AG08396 (cell line): ENCODE measurements at regions not wholly inside any gene's neighbourhood (a gene's known extent, or its start where the extent isn't known, plus 50 kb on each side); places are given as distances from the start of the nearest gene placed in this dataset.

Source experiments
- DNase-seq: peaks from one replicate; pipeline ENCODE4 v3.0.0; 2012; ENCODE audit warnings: low spot score, mixed read lengths

DNA sequence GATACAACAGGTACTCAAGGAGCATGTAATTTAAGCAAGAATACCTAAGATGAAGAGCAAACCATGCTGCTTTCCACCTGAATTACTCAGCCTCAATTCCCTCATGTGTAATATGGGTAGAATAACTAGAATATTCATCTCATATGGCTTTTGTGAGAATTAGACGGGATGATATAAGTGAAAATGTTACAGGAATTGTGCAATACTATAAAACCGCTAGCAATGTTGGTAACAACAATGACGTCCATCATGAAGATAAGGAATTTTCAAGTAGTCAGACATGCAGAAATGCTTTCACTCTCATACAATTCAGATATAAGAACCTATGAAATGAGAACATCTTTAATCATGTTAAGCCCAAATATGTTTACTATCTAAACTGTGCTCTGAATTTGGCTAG, 2106.6 kb upstream of the CELF4 start:
- no peak for DNase-seq

DNA sequence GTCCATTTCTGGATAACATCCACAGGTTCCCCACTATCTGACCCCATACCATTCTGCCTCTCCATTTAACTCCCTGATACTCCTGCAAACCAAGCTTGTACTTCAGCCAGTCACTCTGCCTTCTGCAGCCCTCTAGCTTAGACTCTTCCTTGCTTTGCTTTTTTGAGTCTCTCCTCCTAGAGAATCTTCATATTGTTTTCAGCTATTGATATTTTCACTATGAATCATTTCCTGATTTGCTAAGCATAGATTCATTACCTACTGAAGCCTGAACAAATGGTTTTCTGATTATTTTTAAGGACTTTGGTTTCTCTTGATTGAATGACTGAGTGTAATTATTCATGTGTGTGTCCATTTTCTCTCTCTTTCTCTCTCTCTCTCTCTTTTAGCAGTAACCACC, 2102.3 kb upstream of the CELF4 start:
- no peak for DNase-seq

DNA sequence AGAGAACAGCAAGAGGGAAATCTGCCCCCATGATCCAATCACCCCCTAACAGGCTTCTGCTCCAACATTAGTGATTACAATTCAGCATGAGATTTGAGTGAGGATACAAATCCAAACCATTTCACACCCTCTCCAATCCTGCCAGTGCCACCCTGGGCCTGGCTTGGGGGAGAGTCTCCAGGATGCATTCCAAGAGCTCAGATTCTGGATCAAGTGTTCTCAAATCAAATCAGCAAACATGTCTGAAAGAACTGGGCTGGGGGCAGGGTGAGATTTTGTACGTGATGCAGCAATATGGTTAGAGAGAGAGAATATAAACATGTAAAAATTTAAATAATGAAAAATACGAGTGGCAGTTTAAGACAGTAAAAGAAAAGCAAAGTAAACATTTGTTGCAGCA, 2100.9 kb upstream of the CELF4 start:
- DNase-seq, result no peak

DNA sequence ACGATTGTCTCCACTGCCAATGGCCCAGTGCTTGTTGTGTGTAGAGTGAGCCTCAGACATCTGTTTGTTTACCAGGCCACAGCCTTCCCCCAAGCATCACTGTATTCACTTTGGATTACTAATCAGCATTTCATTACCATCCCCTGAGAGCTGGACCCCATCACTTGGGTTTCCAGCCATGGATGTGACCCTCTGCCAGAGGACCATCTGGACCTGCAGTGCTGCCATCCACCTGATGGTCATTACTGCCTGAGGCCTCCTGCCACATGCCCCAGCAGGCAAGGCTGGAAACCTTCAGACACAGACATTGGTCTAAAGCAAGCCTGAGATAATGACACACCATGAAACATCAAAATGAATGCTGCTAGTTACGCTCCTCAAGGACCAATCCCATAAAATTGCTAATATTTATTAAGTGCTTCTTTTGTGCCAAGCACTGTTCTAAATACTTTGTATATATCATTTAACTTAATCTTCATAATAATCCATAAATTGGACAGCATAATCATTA, 2096.3 kb upstream of the CELF4 start:
- DNase-seq, result no peak

DNA sequence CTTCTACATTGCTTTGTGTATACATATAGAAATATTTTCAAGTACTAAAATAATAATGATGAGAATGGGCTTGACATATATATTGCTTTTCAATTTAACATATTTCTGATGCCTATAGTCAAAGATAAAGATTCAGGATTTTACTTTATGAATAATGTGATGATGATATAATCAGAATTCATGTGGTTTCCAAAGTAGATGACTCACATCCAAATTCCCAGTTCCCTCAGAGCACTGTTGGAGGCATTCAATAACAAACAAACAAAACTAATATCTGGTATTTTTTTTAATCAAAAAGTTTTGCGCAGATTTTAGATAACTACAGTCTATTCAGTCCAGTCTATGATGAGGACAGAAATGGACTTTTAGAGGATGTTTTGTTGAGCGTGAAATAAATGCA, 2094.5 kb upstream of the CELF4 start:
- DNase-seq, result no peak

DNA sequence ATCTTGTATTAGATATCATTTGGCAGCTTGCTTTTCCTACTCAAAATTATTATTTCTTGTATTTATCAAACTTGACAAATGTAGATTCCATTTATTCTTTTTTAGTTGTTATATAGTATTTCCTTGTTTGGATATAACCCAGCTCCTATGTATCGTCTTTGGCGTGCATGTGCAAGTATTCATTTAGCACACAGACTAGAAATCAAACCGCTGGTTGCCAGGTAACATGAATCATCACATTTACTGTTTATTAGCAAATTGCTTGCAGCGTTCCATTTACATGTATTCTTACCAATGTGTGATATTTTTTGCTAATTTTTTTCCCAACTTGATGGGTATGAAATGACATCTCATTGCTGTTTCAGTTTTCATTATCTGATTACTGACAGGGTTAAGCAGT, 2089.7 kb upstream of the CELF4 start:
- DNase-seq, result no peak

DNA sequence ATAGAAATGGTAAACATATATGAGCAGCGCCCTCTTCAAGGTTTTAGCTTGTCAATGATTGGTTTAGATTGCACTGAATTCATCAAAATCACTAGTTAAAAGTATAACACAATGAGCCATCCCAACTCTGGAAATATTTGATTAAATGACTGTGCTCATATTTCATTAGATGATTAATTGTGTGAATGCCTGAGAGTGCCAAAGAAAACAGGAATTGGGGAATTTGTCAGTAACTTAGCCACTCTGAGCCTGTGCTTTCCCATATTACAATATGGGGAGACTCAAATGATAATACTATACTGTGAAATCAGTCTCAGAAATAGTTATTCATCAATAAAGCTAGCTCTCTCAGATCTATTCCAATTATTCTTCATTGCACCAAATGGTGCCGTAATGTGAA, 2087.6 kb upstream of the CELF4 start:
- DNase-seq, result no peak

DNA sequence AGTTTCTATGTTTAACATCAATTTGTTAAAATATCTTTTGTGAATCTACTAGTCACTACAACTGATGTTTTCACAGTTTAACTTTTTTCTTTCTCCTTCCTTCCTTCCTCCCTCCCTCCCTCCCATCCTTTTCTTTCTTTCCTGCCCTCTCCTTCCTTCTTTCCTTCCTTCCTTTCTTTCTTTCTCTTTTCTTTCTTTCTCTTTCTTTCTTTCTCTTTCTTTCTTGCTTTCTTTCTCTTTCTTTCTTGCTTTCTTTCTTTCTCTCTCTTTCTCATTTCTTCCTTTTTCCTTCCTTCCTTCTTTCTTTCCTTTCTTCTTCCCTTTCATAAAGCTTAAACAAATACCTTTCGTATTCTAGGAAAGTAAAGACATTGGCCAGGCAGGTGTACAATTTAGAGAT, 2083.0 kb upstream of the CELF4 start:
- no peak for DNase-seq

DNA sequence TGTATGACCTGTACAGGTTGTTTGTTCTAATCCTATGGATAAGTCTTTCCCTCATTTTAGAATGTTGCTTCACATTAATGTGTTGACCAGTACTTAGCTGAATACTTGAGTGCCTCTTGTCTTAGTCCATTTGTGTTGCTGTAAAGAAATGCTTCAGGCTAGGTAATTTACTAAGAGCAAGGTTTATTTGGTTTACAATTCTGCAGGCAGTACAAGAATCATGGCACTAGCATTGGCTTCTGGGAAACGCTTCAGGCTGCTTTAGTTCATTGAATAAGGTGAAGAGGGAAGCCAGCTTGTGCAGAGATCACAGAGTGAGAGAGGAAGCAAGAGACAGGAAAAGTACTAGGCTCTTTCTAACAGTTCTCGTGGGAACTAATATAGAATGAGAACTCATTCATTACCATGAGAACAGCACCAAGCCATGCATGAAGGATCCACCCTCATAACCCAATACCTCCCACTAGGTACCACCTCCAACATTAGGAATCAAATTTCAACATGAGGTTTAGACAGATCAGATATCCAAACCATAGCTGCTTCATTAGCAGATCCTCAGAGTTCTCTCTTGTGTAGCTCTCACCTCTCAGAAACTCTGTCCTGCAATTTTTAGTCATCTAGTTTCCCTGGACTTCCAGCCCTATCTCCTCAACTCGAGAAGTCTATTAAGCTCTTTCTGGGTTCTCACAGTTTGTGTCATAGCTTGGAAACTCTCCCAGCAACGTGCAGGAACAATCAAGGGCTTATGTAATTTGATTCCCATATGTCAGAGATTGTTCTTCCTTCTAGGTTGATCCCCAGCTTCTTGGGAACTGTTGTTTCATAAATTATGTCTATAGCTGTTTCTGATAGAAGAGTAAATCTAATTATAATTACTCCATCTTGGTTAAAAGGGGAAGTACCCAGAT, 2082.3 kb upstream of the CELF4 start:
- peak; percentile 27 for DNase-seq

DNA sequence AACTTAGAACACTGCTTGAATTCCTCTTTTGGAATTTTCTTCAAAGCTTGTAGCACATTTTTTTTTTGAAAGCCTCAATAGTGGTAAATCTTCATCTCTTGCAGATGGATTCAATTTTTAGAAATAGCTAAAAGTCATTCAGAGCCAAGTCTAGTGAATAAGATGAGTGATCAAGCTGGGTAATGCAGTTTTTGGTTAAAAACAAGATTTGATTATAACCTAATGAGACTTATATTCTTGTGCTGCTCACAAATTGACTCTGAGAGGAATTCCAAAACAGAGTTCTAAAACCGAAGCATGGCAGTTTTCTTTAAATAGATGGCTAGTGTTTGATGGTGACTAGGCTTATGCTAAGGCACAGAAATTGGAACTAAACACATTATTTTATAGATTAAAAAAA, 2072.6 kb upstream of the CELF4 start:
- DNase-seq, result no peak

DNA sequence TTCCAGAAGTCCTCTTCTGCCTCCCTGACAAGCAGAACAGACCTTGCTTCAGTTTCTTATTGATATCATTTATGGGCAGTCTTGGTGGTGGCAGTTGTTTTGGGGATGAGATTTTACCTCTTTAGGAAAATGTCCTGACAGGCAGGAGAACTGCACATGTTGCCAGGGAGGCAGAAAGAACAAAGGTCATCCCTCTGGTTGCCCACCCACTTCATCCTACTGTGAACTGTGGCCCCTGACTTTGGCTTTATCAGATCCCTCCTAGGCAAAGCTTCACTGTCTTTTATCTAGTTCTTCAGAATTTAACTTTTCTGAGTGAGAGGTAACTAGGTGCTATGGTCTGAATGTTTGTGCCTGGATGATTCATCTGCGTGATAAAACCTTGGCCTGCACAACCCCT, 2071.3 kb upstream of the CELF4 start:
- DNase-seq, result no peak

DNA sequence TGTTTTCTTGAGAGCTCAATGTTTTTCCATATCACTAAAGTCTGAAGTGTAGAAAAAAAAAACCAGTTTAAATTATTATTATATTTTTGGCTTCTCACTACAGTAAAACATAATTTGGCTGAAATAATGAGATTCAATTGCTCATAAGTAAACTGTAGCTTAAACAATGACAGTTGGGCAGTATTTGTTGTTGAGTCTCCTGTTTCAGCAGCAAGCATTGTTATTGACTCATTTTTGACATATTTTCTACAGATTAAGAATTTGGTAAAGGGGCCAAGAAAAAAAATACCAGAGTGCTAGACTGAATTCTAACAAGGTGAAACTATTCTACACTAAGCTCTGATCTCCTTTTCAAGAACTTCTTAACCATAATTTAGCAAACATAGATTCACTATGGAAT, 2070.4 kb upstream of the CELF4 start:
- DNase-seq, result no peak

DNA sequence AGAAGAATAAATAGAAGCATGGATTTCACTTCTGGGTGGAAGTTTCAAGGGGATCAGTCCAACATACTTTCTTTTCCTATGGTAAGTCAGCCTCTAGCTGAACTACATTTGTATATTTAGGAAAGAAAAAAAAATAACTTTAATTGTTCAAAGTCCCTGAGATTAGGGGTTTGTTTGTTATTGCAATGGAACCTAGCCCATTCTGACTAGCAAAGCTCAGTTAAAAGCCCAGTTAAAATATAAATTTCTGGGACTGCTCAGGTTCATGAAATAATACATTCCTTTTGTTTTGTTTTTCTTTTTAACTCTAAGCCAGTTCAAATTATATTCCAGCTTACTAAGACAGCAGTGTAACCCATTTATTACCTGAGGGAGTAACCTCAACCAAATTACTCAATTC, 2069.6 kb upstream of the CELF4 start:
- no peak for DNase-seq

DNA sequence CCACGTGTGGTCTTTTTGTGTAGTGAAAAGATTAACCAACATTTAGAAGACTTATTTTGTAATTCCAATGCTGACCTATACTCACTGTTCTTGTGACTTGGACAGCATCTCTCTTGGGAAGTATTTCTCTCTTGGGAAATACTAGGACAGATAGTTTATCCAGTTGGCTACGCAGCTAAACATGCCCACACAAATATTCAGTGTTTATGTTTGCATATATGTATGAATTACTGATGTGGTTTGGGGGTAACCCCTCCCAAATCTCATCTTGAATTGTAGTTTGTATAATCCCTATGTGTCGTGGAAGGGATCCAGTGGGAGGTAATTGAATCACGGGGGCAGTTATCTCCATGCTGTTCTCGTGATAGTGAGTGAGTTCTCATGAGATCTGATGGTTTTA, 2062.3 kb upstream of the CELF4 start:
- DNase-seq, result no peak

DNA sequence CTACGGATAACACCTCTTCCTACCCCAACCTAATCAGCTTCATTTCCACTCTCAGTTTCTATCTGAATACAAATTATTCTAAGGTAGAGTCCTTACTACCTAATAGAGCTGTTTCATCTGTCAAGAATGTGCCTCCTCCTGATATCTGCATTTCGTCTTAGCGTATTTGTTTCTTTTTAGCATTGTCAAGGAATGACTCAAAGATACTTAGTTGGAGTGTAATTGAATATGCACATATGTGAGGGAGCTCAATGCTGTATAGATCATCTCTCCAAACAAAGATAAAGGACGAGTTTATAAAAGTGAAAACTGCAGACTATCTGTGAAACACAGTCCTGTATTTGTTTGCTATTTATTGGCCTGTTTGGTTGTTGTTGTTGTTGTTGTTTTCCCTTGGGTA, 2059.4 kb upstream of the CELF4 start:
- peak; percentile 51 for DNase-seq

DNA sequence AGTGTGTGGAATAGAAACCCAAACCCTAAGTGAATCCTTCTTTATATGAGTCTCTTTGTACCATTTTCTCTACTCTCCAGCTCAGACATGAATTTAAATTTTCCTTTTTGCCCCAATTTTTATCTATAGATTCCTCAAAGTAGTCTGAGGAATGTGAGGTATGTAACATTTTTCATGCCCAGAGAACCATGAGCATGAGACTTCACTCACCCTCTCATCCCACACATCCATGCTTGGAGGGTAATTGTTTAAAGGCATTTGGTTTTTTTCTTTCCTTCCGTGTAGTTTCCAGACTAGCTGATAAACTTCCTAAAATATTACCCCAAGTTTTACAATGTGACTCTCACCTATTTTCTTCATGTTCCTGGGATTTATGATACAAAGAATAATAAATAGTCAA, 2056.8 kb upstream of the CELF4 start:
- DNase-seq, result no peak

DNA sequence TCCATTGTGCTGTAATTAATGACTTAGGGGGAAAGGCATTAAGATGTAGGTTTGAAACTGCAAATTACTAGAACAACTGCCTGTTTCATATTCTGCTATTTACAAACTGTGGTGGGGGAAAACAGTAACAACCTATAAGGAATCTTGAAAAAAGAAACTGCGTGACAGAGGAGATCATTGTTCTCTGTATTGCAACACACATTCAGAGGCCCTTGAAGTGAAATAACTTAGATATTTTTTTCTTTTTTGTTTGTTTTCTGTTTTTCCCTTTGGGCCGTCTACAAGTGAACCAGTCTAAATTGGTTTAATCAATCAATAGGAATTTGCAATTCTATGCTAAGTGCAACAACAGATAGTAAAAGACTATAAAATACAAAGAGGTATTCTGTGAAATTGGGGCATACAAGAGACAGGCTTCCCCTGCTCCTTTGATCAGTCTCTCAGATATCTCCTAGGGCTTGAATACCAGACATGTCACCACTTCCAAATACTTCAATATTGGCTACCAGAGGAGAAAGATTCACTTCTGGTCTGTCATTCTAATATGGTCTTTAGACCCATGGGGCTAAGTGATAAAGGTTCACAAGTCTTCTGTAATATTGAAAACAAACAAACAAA, 2055.1 kb upstream of the CELF4 start:
- DNase-seq, result no peak

DNA sequence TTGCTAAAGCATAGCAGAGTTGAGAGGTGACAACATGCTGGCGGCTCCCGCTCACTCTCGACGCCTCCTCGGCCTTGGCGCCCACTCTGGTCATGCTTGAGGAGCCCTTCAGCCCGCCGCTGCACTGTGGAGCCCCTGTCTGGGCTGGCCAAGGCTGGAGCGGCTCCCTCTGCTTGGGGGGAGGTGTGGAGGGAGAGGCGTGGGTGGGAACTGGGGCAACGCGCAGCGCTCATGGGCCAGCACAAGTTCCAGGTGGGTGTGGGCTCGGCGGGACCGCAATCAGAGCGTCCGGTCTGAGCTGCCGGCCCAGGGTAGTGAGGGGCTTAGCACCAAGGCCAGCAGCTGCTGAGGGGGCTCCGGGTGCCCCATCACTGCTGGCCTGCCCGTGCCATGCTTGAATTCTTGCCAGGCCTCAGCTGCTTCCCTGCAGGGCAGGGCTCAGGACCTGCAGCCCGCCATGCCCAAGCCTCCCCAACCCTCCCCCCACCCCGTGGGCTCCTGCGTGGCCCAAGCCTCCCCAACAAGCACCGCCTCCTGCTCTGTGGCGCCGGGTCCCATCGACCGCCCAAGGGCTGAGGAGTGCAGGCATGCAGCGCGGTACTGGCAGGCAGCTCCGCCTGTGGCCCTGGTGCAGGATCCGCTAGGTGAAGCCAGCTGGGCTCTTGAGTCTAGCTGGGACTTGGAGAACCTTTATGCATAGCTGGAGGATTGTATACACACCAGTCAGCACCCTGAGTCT, 2052.8 kb upstream of the CELF4 start:
- no peak for DNase-seq

DNA sequence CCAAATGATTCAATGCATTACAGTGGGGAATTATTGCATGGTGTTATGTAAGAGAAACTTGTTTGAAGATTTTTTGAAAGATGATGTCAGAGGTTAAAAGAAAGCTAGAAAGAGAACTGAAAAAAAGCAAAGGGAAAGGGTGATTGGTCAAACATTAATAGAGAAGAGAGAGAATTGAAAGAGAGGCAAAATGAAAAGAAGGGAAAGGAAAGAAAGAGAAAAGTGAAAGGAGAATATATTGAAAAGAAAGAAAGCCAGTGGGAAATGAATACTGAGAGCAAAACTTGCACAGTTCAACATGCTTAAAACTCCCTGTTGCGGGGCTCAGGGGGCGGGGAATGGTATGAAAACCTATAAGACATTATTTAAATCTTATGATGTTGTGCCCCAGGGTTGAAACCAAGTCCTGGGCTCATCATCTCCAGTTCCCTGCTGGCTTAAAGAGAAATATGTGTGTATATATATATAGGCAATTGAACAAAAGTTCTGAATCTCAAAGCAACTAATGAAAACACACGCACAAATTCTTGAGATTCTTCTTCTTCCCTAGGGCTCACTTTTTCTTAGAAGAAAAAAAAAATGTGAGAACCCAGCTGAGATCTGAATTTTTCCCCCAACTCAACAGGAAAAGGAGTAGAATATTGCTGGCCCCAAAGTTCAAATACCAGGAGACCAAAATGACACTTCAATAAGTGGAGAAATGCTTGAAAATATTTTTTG, 2045.9 kb upstream of the CELF4 start:
- no peak for DNase-seq

DNA sequence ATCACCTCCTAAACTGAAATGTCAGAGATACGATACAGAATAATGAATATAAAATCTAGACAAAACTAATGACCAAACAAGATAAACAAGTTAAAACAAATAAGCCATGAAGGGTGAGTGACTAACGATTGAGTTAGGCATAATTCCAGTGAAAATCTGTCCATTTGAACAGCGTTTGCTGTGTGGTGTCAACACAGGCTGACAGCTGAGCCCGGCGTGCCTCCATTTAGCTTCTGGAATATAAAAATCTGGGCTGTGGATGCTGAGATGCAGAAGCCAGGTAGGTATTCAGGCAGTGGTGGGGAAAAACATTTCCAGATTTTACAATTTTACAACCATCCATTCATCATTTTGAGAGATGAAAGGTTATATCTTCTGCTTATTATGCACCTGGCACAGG, 2041.4 kb upstream of the CELF4 start:
- no peak for DNase-seq

DNA sequence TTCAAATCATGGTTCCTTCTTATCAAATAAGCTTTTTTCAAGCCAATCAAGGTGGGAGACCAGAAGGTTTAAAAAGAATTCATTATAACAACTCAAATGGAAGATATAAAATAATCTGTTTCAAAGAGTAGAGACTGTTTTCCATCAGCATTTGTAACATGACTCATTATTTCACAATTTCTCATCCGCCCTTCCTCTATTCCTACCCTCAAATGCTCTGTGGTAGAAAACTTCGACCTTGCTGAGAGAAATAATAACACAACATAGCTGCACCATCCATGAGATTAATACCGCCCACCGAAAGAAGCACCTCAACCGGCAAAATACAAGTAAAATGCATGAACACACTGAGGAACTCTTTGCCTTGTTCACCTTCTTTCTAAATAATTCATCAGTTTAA, 2039.2 kb upstream of the CELF4 start:
- no peak for DNase-seq

DNA sequence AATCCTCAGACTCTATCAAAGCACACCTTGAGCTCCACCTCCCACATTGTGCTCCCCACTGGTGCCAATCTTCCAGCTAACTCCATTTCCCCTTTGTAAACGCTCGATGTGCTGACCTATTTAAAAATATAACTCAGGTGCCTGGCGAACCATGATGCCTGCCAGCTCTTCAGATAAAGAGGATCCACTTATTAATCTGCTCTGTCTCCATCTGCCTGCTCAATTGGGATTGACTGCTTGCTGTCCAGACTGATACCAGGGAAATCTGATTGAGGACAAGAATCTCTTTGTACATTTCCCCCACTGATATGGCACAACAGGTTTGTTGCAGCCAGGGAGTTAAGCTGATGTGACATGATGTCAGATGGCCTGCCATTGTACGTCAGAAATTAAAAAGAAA, 2036.5 kb upstream of the CELF4 start:
- no peak for DNase-seq
